GM10248 (cell line): ENCODE measurements at regions not wholly inside any gene's neighbourhood (a gene's known extent, or its start where the extent isn't known, plus 50 kb on each side); places are given as distances from the start of the nearest gene placed in this dataset.

ENCODE experiments used
- CTCF ChIA-PET: fragments of 300-600 bp; sonication (Branson Sonifier 250); formaldehyde crosslinking; extraction: SDS; loops from one replicate; lab custom pipeline; 2021; ENCODE audit warnings: antibody characterized with exemption; lab: Yijun Ruan, JAX
- POLR2A ChIA-PET: fragments of 350-650 bp; sonication (Branson Sonifier 250); formaldehyde crosslinking; extraction: SDS; loops from one replicate; lab custom pipeline; 2020; ENCODE audit warnings: antibody characterized with exemption; lab: Yijun Ruan, JAX
- DNase-seq: peaks from one replicate; pipeline ENCODE4 v3.0.0; 2012; ENCODE audit errors: extremely low spot score
- TF ChIP-seq, protein P1 (sequence below): IDR thresholded peaks from 2 replicates; pipeline ENCODE4 v1.5.1; 2012; ENCODE audit warnings: mild to moderate bottlenecking, low read depth; ENCODE audit errors: extremely low read depth, missing control alignments, control extremely low read depth

DNA sequence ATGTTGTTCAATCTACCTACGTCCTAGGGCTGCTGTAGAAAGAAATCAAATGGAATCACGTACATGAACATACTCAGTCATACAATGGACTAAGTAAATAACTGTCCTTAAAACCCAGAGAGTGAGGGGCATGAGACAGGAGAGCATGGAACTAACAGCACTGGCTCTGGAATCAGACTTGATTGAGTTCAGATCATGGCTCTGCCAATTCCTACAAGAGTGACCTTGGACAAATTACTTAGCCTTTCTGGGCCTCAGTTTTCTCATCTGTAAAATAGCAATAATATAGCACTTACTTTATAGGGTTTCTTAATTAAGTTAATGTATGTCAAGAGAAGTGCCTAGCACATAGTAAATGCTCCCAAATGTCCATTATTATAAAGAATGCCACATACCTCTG, 106.8 kb downstream of the HNRNPLL start:
- no peak for DNase-seq
- TF ChIP-seq, protein P1, sequence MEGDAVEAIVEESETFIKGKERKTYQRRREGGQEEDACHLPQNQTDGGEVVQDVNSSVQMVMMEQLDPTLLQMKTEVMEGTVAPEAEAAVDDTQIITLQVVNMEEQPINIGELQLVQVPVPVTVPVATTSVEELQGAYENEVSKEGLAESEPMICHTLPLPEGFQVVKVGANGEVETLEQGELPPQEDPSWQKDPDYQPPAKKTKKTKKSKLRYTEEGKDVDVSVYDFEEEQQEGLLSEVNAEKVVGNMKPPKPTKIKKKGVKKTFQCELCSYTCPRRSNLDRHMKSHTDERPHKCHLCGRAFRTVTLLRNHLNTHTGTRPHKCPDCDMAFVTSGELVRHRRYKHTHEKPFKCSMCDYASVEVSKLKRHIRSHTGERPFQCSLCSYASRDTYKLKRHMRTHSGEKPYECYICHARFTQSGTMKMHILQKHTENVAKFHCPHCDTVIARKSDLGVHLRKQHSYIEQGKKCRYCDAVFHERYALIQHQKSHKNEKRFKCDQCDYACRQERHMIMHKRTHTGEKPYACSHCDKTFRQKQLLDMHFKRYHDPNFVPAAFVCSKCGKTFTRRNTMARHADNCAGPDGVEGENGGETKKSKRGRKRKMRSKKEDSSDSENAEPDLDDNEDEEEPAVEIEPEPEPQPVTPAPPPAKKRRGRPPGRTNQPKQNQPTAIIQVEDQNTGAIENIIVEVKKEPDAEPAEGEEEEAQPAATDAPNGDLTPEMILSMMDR, result no peak
- ChIA-PET CTCF (interaction anchor here (2.0 kb wide), 1 partner anchor 12 kb away, joined by 8 read pairs; no protein-coding TSS in a partner anchor), POLR2A (no interaction called here)

- POLR2A ChIA-PET, result no interaction called here
- no peak for DNase-seq
- TF ChIP-seq, protein P1, result no peak
- CTCF ChIA-PET, result interaction anchor here (2.5 kb wide), 1 partner anchor 14 kb away, joined by 22 read pairs; no protein-coding TSS in a partner anchor
Measured at GRCh38 chr2:38494394-38494793, 108.3 kb downstream of the HNRNPLL start.

DNA sequence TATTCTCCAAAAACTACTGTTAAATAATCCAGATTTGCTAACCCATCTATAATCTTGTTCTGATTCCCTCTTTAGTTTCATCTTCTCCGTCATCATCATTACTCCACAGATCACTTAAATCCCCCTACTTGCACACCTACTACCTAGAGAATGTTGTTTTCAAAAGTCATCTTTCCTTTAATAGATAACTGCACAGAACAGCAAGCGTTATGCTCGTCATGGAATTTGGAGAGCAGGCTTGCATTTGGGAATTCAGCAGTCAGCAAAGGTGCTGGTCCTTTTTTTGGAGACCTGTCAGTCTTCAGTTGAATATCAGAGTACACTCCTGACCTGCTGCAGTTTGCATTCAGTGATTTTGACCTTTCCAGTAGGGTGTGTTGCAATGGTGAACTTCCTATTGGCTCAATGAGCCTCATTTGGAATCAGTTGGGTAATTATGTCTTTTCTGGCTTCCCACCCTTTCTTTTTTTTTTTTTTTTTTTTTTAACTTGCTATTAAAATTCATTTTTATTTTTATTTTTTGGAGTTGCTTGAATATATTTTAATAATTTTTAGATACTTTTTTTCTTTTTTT, 110.6 kb downstream of the HNRNPLL start:
- DNase-seq, result no peak
- ChIA-PET POLR2A (no interaction called here), CTCF (no interaction called here)
- TF ChIP-seq, protein P1, result no peak

DNA sequence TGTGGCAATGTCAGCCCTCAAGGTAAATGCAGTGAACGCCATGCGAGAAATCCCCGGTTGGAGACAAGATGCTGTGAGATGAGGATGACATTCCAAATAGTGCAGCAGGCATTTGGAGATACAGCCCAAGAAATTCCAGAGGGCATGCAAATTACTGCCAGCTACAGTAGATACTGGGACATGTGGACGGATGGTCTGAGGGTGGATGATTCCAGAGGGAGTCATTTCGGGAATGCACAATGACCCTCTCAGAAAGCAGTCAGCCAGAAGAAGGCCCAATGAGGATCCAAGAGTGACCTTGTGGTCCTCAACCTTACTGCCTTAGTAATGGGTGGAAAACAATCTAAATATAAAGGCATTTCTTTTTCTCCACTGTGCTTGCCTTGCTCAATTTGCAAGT, 111.3 kb downstream of the HNRNPLL start:
- ChIA-PET POLR2A (no interaction called here), CTCF (no interaction called here)
- TF ChIP-seq, protein P1, result no peak
- DNase-seq, result no peak

- TF ChIP-seq, protein P1, result no peak
- ChIA-PET CTCF (interaction anchor here (1.0 to 1.1 kb wide), 4 partner anchors 8 to 24 kb away, joined by 3 to 4 read pairs (median 4); no protein-coding TSS in a partner anchor), POLR2A (no interaction called here)
- DNase-seq, result no peak
Measured at GRCh38 chr2:38489846-38490245, 112.8 kb upstream of the ATL2 start.

- DNase-seq, result no peak
- POLR2A ChIA-PET, result no interaction called here
- TF ChIP-seq, protein P1, result no peak
- CTCF ChIA-PET, result interaction anchor here (1.7 to 2.3 kb wide), 2 partner anchors 21 to 199 kb away, joined by 4 to 10 read pairs; no protein-coding TSS in a partner anchor
Measured at GRCh38 chr2:38487852-38488251, 110.8 kb upstream of the ATL2 start.
